LNCaP clone FGC (cell line): ENCODE measurements at regions not wholly inside any gene's neighbourhood (a gene's known extent, or its start where the extent isn't known, plus 50 kb on each side); places are given as distances from the start of the nearest gene placed in this dataset.

Experiments used
- DNase-seq: peaks from one replicate; pipeline ENCODE4 v3.0.0-alpha.2; 2011; ENCODE audit warnings: low read depth
- H3K4me3 ChIP-seq: 2 replicates; pipeline ENCODE4 v1.5.1; 2011; ENCODE audit warnings: mild to moderate bottlenecking, low read depth, low read length, control low read depth
- TF ChIP-seq, protein P1 (sequence below): IDR thresholded peaks from 2 replicates; pipeline ENCODE4 v1.5.1; 2012; ENCODE audit warnings: mild to moderate bottlenecking; ENCODE audit not compliant: control insufficient read depth, insufficient read depth; ENCODE audit errors: extremely low read depth

DNA sequence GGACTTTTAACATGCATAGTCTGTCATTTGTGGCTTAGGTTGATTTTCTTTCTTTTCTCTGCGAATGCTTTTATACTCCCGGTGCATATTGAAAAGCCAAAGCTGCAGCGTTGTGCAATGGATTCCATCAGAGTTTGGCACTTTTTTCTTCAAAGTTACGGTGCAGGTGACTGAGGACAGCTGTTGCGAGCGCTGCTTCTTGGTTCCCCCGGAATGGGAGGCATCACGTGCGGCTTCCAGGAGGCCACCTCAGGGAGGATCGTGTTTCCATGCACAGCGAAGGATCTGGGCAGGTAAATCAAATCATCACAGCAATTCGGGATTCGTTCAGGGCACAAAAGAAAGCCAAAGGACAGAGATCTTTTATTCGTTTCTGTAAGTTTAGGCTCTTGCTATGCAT is 109.6 kb upstream of the ALKAL2 start:
- no peak for DNase-seq
- H3K4me3 ChIP-seq: no peak overlapping the region
- TF ChIP-seq, protein P1, sequence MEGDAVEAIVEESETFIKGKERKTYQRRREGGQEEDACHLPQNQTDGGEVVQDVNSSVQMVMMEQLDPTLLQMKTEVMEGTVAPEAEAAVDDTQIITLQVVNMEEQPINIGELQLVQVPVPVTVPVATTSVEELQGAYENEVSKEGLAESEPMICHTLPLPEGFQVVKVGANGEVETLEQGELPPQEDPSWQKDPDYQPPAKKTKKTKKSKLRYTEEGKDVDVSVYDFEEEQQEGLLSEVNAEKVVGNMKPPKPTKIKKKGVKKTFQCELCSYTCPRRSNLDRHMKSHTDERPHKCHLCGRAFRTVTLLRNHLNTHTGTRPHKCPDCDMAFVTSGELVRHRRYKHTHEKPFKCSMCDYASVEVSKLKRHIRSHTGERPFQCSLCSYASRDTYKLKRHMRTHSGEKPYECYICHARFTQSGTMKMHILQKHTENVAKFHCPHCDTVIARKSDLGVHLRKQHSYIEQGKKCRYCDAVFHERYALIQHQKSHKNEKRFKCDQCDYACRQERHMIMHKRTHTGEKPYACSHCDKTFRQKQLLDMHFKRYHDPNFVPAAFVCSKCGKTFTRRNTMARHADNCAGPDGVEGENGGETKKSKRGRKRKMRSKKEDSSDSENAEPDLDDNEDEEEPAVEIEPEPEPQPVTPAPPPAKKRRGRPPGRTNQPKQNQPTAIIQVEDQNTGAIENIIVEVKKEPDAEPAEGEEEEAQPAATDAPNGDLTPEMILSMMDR: no peak

DNA sequence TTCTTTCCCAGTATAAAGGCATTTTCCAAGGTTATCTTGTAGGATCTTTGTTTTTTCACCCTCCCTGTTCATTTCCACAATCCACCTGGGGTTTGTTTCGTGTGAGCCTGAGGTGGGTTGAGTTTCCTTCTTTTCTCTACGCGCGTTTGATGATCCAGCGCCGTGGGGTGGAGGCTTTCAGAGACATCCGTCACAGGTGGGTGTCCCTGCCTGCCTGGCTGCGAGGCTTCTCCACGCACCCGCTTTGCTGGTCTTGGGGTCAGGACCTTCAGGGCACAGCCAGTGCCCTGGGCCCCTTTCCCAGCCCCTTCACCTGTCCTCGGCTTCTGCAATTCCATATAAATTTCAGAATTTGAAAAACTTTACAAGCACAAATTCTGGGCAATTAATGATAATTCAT is 109.0 kb upstream of the ALKAL2 start:
- TF ChIP-seq, protein P1: no peak
- no peak for DNase-seq
- no peak overlapping the region for H3K4me3 ChIP-seq

DNA sequence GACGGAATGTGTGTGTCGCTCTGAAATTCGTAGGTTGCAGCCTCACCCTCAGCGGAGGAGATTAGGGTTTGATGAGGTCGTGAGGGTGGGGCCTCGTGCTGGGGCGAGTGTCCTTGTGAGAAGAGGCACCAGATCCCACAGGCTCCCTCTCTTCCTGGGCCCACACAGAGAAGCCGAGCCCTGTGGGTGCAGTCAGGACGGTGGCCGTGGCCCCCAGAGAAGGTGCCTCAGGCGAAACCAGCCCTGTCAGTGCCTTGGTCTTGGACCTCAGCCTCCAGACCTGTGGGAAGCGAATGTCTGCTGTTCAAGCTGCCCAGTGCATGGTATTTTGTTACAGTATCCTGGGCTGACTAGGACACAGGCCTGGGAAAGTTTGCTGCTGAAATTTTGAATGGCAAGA is 108.0 kb upstream of the ALKAL2 start:
- TF ChIP-seq, protein P1: no peak
- DNase-seq: no peak
- H3K4me3 ChIP-seq: no peak overlapping the region

DNA sequence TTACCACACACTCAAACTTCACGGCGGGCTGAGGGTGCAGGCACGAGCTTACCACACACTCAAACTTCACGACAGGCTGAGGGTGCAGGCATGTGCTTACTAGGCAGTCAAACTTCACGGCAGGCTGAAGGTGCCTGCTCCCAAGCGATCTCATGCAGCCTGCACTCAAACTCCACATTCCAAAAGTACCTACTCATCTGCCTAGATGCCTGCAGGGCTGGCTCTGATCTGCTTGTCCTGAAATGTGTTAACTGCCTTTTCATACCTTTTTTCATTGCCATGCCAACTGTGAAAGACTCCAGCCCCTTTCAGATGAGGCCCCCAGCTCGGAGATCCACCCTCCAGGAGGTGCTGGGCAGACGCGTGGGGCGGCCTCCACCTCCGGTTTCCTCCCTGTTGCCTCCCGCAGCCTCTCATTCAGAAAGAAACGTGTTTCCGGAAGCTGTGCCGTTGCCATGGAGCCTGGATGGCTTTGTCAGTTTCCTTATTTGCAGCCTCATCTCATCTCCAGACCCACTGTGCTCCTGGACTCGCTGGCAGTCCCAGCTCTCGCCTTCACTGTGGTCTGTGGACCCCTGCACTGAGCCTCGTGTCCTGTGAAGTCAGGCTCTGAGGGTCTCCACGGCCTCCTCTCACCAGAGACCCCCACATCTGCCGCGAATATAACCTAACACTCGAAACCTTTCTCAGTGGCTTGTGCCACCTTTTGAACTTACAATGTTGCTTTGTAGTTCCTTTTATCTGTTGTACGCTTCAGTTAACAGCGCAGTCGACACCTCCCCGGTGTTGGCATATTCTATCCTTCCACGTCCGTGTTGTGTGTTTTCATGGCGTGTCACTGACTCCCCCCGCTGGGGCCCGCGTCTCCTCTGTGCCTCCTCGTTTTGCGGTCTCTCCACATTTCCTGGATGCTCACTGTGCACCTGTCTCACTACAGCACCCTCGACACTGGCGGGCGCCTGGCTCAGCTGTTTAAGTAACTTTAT is 106.1 kb upstream of the ALKAL2 start:
- no peak for DNase-seq
- TF ChIP-seq, protein P1: no peak
- H3K4me3 ChIP-seq: no peak overlapping the region

DNA sequence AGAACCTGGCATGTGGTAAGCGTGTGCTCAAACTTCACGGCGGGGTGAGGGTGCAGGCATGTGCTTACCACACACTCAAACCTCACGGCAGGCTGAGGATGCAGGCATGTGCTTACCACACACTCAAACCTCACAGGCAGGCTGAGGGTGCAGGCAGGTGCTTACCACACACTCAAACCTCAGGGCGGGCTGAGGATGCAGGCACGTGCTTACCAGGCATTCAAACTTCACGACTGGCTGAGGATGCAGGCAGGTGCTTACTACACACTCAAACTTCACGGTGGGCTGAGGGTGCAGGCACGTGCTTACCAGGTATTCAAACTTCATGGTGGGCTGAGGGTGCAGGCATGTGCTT is 105.0 kb upstream of the ALKAL2 start:
- TF ChIP-seq, protein P1: no peak

DNA sequence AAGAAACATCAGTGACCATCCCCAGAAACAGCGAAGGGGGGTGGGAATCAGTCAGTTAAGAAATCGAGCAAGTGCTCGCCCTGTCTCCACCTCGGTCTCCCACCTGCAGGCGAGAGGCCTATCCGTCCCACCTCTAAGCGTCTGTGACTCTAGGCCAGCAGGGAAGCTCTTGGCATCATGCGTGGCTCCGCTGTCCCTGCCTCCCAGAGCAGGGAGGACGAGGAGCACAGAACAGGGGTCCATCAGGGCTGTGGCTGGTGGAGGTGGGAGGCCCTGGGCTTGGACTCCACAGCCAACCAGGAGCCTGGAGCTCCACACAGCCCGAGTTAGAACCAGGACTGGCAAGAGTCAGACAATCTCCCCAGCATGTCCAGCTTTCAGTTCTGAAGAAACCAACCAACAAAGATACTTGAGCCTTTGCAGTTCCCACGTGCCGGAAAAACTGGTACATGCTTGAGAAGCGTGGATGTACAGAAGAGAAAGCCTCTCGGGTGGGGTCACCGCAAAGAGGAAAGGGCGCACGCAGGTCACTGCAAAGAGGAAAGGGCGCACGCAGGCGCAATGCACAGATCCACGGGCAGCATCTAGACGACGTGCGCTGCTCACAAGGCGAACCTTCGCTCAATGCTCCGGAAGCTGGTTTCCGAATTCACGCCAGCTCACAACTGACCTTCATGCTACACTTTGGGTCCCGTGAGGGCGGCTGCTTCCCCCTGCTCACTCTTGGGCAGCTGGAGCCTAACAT is 104.5 kb upstream of the ALKAL2 start:
- H3K4me3 ChIP-seq: no peak overlapping the region
- TF ChIP-seq, protein P1: no peak
- no peak for DNase-seq

More for the DNA sequence above, 105.0 kb upstream of the ALKAL2 start:
- H3K4me3 ChIP-seq: no peak overlapping the region
- no peak for DNase-seq
